ENCODE measurements at regions not wholly inside any gene's neighbourhood (a gene's known extent, or its start where the extent isn't known, plus 50 kb on each side); places are given as distances from the start of the nearest gene placed in this dataset.

- TF ChIP-seq CTCF (conservative IDR thresholded peaks at IDR 0.05; ENCODE audit: low read depth, low read length) (no peak), EZH2phosphoT487 (IDR thresholded peaks at IDR 0.05; ENCODE audit: borderline replicate concordance, low read length) (no peak)
These were observed 192.8 kb upstream of the MAGI2 start for GRCh38 chr7:79646278-79646677.

All from PC-3 (cell line).